ENCODE measurements at regions not wholly inside any gene's neighbourhood (a gene's known extent, or its start where the extent isn't known, plus 50 kb on each side); places are given as distances from the start of the nearest gene placed in this dataset.

- TF ChIP-seq, protein P1, sequence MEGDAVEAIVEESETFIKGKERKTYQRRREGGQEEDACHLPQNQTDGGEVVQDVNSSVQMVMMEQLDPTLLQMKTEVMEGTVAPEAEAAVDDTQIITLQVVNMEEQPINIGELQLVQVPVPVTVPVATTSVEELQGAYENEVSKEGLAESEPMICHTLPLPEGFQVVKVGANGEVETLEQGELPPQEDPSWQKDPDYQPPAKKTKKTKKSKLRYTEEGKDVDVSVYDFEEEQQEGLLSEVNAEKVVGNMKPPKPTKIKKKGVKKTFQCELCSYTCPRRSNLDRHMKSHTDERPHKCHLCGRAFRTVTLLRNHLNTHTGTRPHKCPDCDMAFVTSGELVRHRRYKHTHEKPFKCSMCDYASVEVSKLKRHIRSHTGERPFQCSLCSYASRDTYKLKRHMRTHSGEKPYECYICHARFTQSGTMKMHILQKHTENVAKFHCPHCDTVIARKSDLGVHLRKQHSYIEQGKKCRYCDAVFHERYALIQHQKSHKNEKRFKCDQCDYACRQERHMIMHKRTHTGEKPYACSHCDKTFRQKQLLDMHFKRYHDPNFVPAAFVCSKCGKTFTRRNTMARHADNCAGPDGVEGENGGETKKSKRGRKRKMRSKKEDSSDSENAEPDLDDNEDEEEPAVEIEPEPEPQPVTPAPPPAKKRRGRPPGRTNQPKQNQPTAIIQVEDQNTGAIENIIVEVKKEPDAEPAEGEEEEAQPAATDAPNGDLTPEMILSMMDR (IDR thresholded peaks at IDR 0.05; ENCODE audit: insufficient read depth, low read depth, low read length, missing control alignments): no peak
- no peak for DNase-seq (ENCODE audit: low read depth)
- no peak overlapping the region for H3K4me3 ChIP-seq (ENCODE audit: low read length)
These were observed 62.2 kb upstream of the CNOT6 start for GRCh38 chr5:180431932-180432331.

- TF ChIP-seq, protein P1 (IDR thresholded peaks at IDR 0.05; ENCODE audit: insufficient read depth, low read depth, low read length, missing control alignments): no peak
- H3K4me3 ChIP-seq (ENCODE audit: low read length): no peak overlapping the region
- DNase-seq (ENCODE audit: low read depth): no peak
These were observed 61.2 kb upstream of the CNOT6 start for GRCh38 chr5:180433032-180433422.

DNA sequence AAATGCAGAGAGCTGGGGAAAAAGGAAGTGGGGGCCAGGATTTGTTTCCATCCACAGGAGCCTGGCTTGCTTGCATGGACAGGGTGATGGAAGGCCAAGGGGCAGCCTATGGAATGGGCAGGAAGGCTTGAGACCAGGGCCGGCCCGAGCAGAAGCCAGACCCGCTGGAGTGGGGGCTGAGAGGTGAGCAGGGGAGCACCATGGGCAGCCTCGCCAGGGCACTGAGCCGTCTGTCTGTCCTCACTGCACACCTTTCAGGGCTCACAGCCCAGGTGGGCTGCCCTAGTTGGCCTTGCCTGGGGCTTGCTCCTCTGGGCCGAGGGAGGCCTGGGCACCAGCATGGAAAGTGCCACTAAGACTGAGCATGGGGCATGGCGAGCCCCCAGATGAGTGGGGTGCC lies 58.6 kb upstream of the CNOT6 start:
- DNase-seq (ENCODE audit: low read depth): no peak
- TF ChIP-seq, protein P1 (IDR thresholded peaks at IDR 0.05; ENCODE audit: insufficient read depth, low read depth, low read length, missing control alignments): no peak
- no peak overlapping the region for H3K4me3 ChIP-seq (ENCODE audit: low read length)

- no peak overlapping the region for H3K4me3 ChIP-seq (ENCODE audit: low read length)
- no peak for DNase-seq (ENCODE audit: low read depth)
- TF ChIP-seq, protein P1 (IDR thresholded peaks at IDR 0.05; ENCODE audit: insufficient read depth, low read depth, low read length, missing control alignments): no peak
These were observed 57.9 kb upstream of the CNOT6 start for GRCh38 chr5:180436275-180436674.

DNA sequence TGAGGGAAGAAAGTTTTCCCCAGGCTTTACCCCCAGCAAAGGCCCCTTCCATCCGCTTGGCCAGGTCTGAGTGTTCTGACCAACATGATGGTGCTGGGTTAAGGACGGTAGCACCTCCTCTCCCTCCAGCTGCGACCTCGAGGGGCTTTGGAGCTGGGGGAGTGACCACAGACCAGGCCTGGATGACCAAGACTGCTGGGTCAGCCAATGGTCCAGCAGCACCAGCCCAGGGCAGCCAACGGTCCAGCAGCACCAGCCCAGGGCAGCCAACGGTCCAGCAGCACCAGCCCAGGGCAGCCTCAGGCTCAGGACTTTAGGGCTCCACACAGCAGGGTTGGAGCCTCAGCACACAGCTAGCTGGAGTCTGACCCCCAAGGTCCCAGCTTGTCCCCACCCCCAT lies 57.2 kb upstream of the CNOT6 start:
- no peak overlapping the region for H3K4me3 ChIP-seq (ENCODE audit: low read length)
- DNase-seq (ENCODE audit: low read depth): no peak
- TF ChIP-seq, protein P1 (IDR thresholded peaks at IDR 0.05; ENCODE audit: insufficient read depth, low read depth, low read length, missing control alignments): no peak

DNA sequence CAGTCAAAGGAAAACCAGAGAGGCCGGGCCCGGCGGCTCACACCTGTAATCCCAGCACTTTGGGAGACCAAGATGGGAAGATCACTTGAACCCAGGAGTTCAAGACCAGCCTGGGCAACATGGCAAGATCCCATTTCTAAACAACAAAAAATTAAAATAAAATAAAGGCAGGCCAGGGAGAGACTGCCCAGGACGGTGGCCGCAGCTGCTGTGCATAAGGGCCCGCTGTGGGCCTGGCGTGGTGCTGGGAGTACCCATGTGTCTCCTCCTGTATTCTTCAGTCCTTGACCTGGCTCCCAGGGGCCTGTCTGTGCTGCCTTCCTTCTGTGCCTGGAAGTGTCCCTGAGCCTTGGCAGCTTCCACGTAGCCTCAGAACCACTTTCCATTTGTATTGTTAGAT lies 56.8 kb upstream of the CNOT6 start:
- DNase-seq (ENCODE audit: low read depth): no peak
- no peak overlapping the region for H3K4me3 ChIP-seq (ENCODE audit: low read length)
- TF ChIP-seq, protein P1 (IDR thresholded peaks at IDR 0.05; ENCODE audit: insufficient read depth, low read depth, low read length, missing control alignments): no peak

Data from epithelial cell of esophagus (primary cell).